ENCODE measurements at regions not wholly inside any gene's neighbourhood (a gene's known extent, or its start where the extent isn't known, plus 50 kb on each side); places are given as distances from the start of the nearest gene placed in this dataset.

- Histone ChIP-seq H3K27me3 (ENCODE audit: insufficient read depth, low read length) (no peaks in the 10 kb centered on the region), H3K36me3 (ENCODE audit: insufficient read depth, low read length) (no peaks in the 10 kb centered on the region), H3K4me2 (ENCODE audit: insufficient read depth, low read length) (no peak overlapping the region), H3K4me1 (ENCODE audit: insufficient read depth, low read length) (no peaks in the 10 kb centered on the region), H4K20me1 (ENCODE audit: insufficient read depth, low read length) (no peaks in the 10 kb centered on the region), H3K27ac (ENCODE audit: low read depth, low read length) (no peak overlapping the region), H3K9me3 (ENCODE audit: low read depth, low read length) (no peaks in the 10 kb centered on the region), H2AFZ (ENCODE audit: low read length) (no peak overlapping the region), H3K4me3 (ENCODE audit: insufficient read depth, low read length) (no peak overlapping the region), H3K79me2 (ENCODE audit: insufficient read depth, low read length) (no peaks in the 10 kb centered on the region)
- no peak for TF ChIP-seq CTCF (IDR thresholded peaks at IDR 0.05; ENCODE audit: extremely low read depth, low read depth, low read length)
- DNase-seq (ENCODE audit: insufficient read length, low spot score, missing footprints), result no peak
Observed at GRCh38 chr11:112400476-112401014, 139.9 kb upstream of the PLET1 start.

GRCh38 chr11:112401036-112401769, 140.5 kb upstream of the PLET1 start:
- no peak for TF ChIP-seq CTCF (IDR thresholded peaks at IDR 0.05; ENCODE audit: extremely low read depth, low read depth, low read length)
- DNase-seq (ENCODE audit: insufficient read length, low spot score, missing footprints), result no peak
- H3K79me2 ChIP-seq (ENCODE audit: insufficient read depth, low read length), result no peaks in the 10 kb centered on the region
- H3K9me3 ChIP-seq (ENCODE audit: low read depth, low read length), result no peaks in the 10 kb centered on the region
- H3K4me3 ChIP-seq (ENCODE audit: insufficient read depth, low read length), result no peak overlapping the region
- no peak overlapping the region for H3K4me2 ChIP-seq (ENCODE audit: insufficient read depth, low read length)
- no peaks in the 10 kb centered on the region for H4K20me1 ChIP-seq (ENCODE audit: insufficient read depth, low read length)
- H3K27me3 ChIP-seq (ENCODE audit: insufficient read depth, low read length), result no peaks in the 10 kb centered on the region
- no peak overlapping the region for H2AFZ ChIP-seq (ENCODE audit: low read length)
- no peaks in the 10 kb centered on the region for H3K4me1 ChIP-seq (ENCODE audit: insufficient read depth, low read length)
- H3K36me3 ChIP-seq (ENCODE audit: insufficient read depth, low read length), result no peaks in the 10 kb centered on the region
- H3K27ac ChIP-seq (ENCODE audit: low read depth, low read length), result no peak overlapping the region

- no peak for TF ChIP-seq CTCF (IDR thresholded peaks at IDR 0.05; ENCODE audit: extremely low read depth, low read depth, low read length)
- Histone ChIP-seq H3K4me1 (ENCODE audit: insufficient read depth, low read length) (no peaks in the 10 kb centered on the region), H2AFZ (ENCODE audit: low read length) (no peak overlapping the region), H4K20me1 (ENCODE audit: insufficient read depth, low read length) (no peaks in the 10 kb centered on the region), H3K4me3 (ENCODE audit: insufficient read depth, low read length) (no peak overlapping the region), H3K79me2 (ENCODE audit: insufficient read depth, low read length) (no peaks in the 10 kb centered on the region), H3K36me3 (ENCODE audit: insufficient read depth, low read length) (no peaks in the 10 kb centered on the region), H3K9me3 (ENCODE audit: low read depth, low read length) (no peaks in the 10 kb centered on the region), H3K27me3 (ENCODE audit: insufficient read depth, low read length) (no peaks in the 10 kb centered on the region), H3K27ac (ENCODE audit: low read depth, low read length) (no peak overlapping the region), H3K4me2 (ENCODE audit: insufficient read depth, low read length) (no peak overlapping the region)
- DNase-seq (ENCODE audit: insufficient read length, low spot score, missing footprints), result peak; percentile 15
Observed at GRCh38 chr11:112403432-112403831, 142.8 kb upstream of the PLET1 start.

- H3K9me3 ChIP-seq (ENCODE audit: low read depth, low read length), result no peaks in the 10 kb centered on the region
- no peak for DNase-seq (ENCODE audit: insufficient read length, low spot score, missing footprints)
- no peak overlapping the region for H3K27ac ChIP-seq (ENCODE audit: low read depth, low read length)
- no peak overlapping the region for H3K4me3 ChIP-seq (ENCODE audit: insufficient read depth, low read length)
- no peaks in the 10 kb centered on the region for H3K36me3 ChIP-seq (ENCODE audit: insufficient read depth, low read length)
- H2AFZ ChIP-seq (ENCODE audit: low read length), result no peak overlapping the region
- no peaks in the 10 kb centered on the region for H3K79me2 ChIP-seq (ENCODE audit: insufficient read depth, low read length)
- H4K20me1 ChIP-seq (ENCODE audit: insufficient read depth, low read length), result no peaks in the 10 kb centered on the region
- H3K4me1 ChIP-seq (ENCODE audit: insufficient read depth, low read length), result no peaks in the 10 kb centered on the region
- no peak overlapping the region for H3K4me2 ChIP-seq (ENCODE audit: insufficient read depth, low read length)
- TF ChIP-seq CTCF (IDR thresholded peaks at IDR 0.05; ENCODE audit: extremely low read depth, low read depth, low read length), result no peak
- H3K27me3 ChIP-seq (ENCODE audit: insufficient read depth, low read length), result no peaks in the 10 kb centered on the region
Observed at GRCh38 chr11:112404112-112404511, 143.5 kb upstream of the PLET1 start.

All from osteoblast (primary cell).